ENCODE measurements at regions not wholly inside any gene's neighbourhood (a gene's known extent, or its start where the extent isn't known, plus 50 kb on each side); places are given as distances from the start of the nearest gene placed in this dataset.
A peak's percentile ranks its signal among the peaks of the same experiment; 100 is the strongest.

GRCh38 chr1:55554611-55555010, 339.4 kb upstream of the USP24 start:
- no peaks in the 10 kb centered on the region for H3K36me3 ChIP-seq (replicated peaks)
- TF ChIP-seq CTCF (IDR thresholded peaks at IDR 0.05; ENCODE audit: low read depth, low read length, missing control alignments): no peak
- no peak overlapping the region for H3K27ac ChIP-seq
- H3K27me3 ChIP-seq (replicated peaks): no peaks in the 10 kb centered on the region
- DNase-seq: no peak
- H3K4me3 ChIP-seq (ENCODE audit: low read depth, low read length): no peak overlapping the region
- in situ Hi-C loops (cut with HindIII; ENCODE audit: low pct_ligation_motif_present, low sequenced_read_pairs): no loop called here

- H3K4me3 ChIP-seq (ENCODE audit: low read depth, low read length): no peak overlapping the region
- H3K27ac ChIP-seq: no peak overlapping the region
- TF ChIP-seq CTCF (IDR thresholded peaks at IDR 0.05; ENCODE audit: low read depth, low read length, missing control alignments): no peak
- H3K27me3 ChIP-seq (replicated peaks): no peaks in the 10 kb centered on the region
- H3K36me3 ChIP-seq (replicated peaks): no peaks in the 10 kb centered on the region
- in situ Hi-C loops (cut with HindIII; ENCODE audit: low pct_ligation_motif_present, low sequenced_read_pairs): no loop called here
- DNase-seq: no peak
Measured at GRCh38 chr1:55552636-55553035, 337.5 kb upstream of the USP24 start.

- TF ChIP-seq CTCF (IDR thresholded peaks at IDR 0.05; ENCODE audit: low read depth, low read length, missing control alignments): no peak
Measured at GRCh38 chr1:55547405-55547804, 332.2 kb upstream of the USP24 start.

GRCh38 chr1:55546553-55546952, 331.4 kb upstream of the USP24 start:
- no peak for TF ChIP-seq CTCF (IDR thresholded peaks at IDR 0.05; ENCODE audit: low read depth, low read length, missing control alignments)
- Histone ChIP-seq H3K36me3 (replicated peaks) (no peaks in the 10 kb centered on the region), H3K27ac (no peak overlapping the region), H3K4me3 (ENCODE audit: low read depth, low read length) (no peak overlapping the region), H3K27me3 (replicated peaks) (no peaks in the 10 kb centered on the region)
- DNase-seq: no peak
- in situ Hi-C loops (cut with HindIII; ENCODE audit: low pct_ligation_motif_present, low sequenced_read_pairs): no loop called here

More at GRCh38 chr1:55547405-55547804, 332.2 kb upstream of the USP24 start:
- Histone ChIP-seq H3K27me3 (replicated peaks) (no peaks in the 10 kb centered on the region), H3K4me3 (ENCODE audit: low read depth, low read length) (no peak overlapping the region), H3K36me3 (replicated peaks) (no peaks in the 10 kb centered on the region), H3K27ac (no peak overlapping the region)
- in situ Hi-C loops (cut with HindIII; ENCODE audit: low pct_ligation_motif_present, low sequenced_read_pairs): no loop called here
- no peak for DNase-seq

GRCh38 chr1:55544826-55545225, 329.7 kb upstream of the USP24 start:
- no peak for TF ChIP-seq CTCF (IDR thresholded peaks at IDR 0.05; ENCODE audit: low read depth, low read length, missing control alignments)
- DNase-seq: no peak
- in situ Hi-C loops (cut with HindIII; ENCODE audit: low pct_ligation_motif_present, low sequenced_read_pairs): no loop called here

GRCh38 chr1:55542901-55543504, 327.8 kb upstream of the USP24 start:
- no peaks in the 10 kb centered on the region for H3K36me3 ChIP-seq (replicated peaks)
- in situ Hi-C loops (cut with HindIII; ENCODE audit: low pct_ligation_motif_present, low sequenced_read_pairs): no loop called here
- DNase-seq: peak; percentile 46
- no peak for TF ChIP-seq CTCF (IDR thresholded peaks at IDR 0.05; ENCODE audit: low read depth, low read length, missing control alignments)
- H3K4me3 ChIP-seq (ENCODE audit: low read depth, low read length): no peak overlapping the region
- H3K27me3 ChIP-seq (replicated peaks): no peaks in the 10 kb centered on the region
- H3K27ac ChIP-seq: no peak overlapping the region

More at GRCh38 chr1:55544826-55545225, 329.7 kb upstream of the USP24 start:
- no peak overlapping the region for H3K4me3 ChIP-seq (ENCODE audit: low read depth, low read length)
- H3K27ac ChIP-seq: no peak overlapping the region
- no peaks in the 10 kb centered on the region for H3K36me3 ChIP-seq (replicated peaks)
- no peaks in the 10 kb centered on the region for H3K27me3 ChIP-seq (replicated peaks)
